ENCODE measurements at regions not wholly inside any gene's neighbourhood (a gene's known extent, or its start where the extent isn't known, plus 50 kb on each side); places are given as distances from the start of the nearest gene placed in this dataset.

DNA sequence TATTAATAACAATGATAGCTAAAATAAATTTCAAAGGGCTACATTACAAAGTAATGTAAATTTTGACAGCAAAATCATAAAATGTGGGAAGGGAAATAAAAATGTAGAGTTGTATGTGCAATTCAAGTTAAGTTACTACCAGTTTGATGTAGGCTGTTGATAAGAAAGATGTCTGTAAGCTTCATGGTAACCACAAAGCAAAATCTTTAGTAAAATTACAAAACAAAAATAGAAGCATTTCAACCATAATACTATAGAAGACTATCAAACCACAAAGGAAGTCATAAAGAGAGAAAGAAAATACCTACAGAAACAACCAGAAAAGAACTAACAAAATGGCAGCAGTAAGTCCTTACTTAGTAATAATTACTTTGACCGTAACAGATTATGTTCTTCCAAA lies 99.1 kb downstream of the C7orf25 start:
- ATAC-seq, result no peak
- WGBS, 2 donors (ENCODE audit: low coverage in 1 of 2), result 91 to 100% methylated on average over 1 of the region's 1 CpG
- H3K4me3 ChIP-seq, result no peak overlapping the region
- no peaks in the 10 kb centered on the region for H3K27me3 ChIP-seq
- H3K9me3 ChIP-seq, result peaks cover 0 to 8% (median 0%) of the 10 kb centered on the region in 3 donors
- H3K4me1 ChIP-seq, result no peaks in the 10 kb centered on the region
- no peaks in the 10 kb centered on the region for H3K36me3 ChIP-seq
- H3K27ac ChIP-seq, result no peak overlapping the region
- no peak for TF ChIP-seq EP300 (IDR thresholded peaks at IDR 0.05)
- TF ChIP-seq POLR2A (IDR thresholded peaks at IDR 0.05), result no peak
- TF ChIP-seq, protein P1, sequence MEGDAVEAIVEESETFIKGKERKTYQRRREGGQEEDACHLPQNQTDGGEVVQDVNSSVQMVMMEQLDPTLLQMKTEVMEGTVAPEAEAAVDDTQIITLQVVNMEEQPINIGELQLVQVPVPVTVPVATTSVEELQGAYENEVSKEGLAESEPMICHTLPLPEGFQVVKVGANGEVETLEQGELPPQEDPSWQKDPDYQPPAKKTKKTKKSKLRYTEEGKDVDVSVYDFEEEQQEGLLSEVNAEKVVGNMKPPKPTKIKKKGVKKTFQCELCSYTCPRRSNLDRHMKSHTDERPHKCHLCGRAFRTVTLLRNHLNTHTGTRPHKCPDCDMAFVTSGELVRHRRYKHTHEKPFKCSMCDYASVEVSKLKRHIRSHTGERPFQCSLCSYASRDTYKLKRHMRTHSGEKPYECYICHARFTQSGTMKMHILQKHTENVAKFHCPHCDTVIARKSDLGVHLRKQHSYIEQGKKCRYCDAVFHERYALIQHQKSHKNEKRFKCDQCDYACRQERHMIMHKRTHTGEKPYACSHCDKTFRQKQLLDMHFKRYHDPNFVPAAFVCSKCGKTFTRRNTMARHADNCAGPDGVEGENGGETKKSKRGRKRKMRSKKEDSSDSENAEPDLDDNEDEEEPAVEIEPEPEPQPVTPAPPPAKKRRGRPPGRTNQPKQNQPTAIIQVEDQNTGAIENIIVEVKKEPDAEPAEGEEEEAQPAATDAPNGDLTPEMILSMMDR (IDR thresholded peaks at IDR 0.05), result no peak
- TF ChIP-seq POLR2AphosphoS5 (IDR thresholded peaks at IDR 0.05), result no peak

DNA sequence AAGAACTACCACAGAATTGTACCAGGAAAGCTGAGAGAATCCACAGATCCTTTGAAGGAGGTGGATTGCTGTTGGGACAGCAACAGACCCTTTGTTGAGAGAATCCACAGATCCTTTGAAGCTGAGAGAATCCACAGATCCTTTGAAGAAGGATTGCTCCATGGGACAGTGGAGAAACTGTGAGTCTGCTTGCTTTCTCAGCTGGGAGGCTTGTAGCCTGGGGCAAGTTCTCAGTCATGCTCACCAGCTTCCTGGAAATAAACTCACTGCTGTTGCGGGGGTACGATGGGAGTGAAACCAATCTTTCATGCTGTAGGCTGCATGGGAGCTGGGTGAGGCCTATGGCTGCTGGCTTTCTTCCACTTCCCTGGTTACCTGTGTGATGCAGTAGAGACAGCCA lies 106.3 kb downstream of the C7orf25 start:
- TF ChIP-seq, protein P1 (IDR thresholded peaks at IDR 0.05), result no peak
- TF ChIP-seq POLR2AphosphoS5 (IDR thresholded peaks at IDR 0.05) (no peak), EP300 (IDR thresholded peaks at IDR 0.05) (no peak), POLR2A (IDR thresholded peaks at IDR 0.05) (no peak)
- peaks cover 0 to 26% (median 0%) of the 10 kb centered on the region in 3 donors for H3K9me3 ChIP-seq
- H3K27me3 ChIP-seq, result no peaks in the 10 kb centered on the region
- no peak for ATAC-seq
- no peak overlapping the region for H3K27ac ChIP-seq
- no peak overlapping the region for H3K4me3 ChIP-seq
- no peaks in the 10 kb centered on the region for H3K4me1 ChIP-seq
- no peaks in the 10 kb centered on the region for H3K36me3 ChIP-seq
- 92 to 100% methylated on average over 2 of the region's 2 CpGs for WGBS, 2 donors (ENCODE audit: low coverage in 1 of 2)

DNA sequence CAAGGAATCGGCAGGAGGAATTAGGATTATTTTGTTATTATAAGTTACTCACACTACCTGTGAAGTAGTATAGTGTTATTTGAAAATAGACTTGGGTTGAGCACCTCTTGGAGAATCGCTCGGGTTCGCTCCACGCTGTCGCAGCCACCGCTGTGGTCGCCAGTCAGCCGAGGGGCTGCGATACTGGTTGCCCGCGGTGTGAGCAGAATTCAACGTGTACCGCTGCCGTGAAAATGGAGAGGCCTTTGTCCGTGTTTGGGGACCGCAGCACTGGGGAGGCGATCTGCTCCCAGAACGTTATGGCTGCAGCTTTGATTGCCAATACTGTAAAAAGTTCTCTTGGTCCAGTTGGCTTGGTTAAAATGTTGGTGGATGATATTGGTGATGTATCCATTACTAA lies 117.2 kb downstream of the C7orf25 start:
- no peaks in the 10 kb centered on the region for H3K27me3 ChIP-seq
- H3K4me1 ChIP-seq, result peaks cover 0 to 20% (median 6%) of the 10 kb centered on the region in 3 donors
- TF ChIP-seq EP300 (IDR thresholded peaks at IDR 0.05) (no peak), POLR2AphosphoS5 (IDR thresholded peaks at IDR 0.05) (no peak), POLR2A (IDR thresholded peaks at IDR 0.05) (no peak)
- TF ChIP-seq, protein P1 (IDR thresholded peaks at IDR 0.05), result no peak
- 94 to 96% methylated on average over 12 to 19 of the region's 19 CpGs for WGBS, 2 donors (ENCODE audit: low coverage in 1 of 2)
- no peaks in the 10 kb centered on the region for H3K9me3 ChIP-seq
- no peak overlapping the region for H3K4me3 ChIP-seq
- no peak overlapping the region for H3K27ac ChIP-seq
- ATAC-seq, result no peak
- H3K36me3 ChIP-seq, result no peaks in the 10 kb centered on the region

DNA sequence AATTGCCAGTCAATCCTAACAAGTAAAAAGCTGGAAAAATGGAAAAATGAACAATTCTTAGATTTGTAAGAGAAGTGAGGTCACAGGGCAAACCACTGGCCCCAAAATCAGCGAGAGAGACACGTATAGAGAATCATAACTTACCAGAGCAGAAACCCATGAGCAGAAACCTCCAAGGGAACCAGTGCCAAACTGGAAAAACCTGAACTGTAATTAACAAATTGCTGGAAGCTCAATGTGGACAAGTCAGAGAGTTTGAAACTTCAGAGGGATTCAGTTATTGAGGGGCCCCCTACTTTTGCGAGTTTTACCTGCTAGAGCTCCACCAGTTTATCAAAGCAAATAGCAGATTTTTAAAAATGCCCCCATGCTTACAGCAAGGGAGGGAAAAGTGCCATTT lies 119.0 kb downstream of the C7orf25 start:
- Histone ChIP-seq H3K27me3 (no peaks in the 10 kb centered on the region), H3K36me3 (no peaks in the 10 kb centered on the region), H3K27ac (peak overlapping the region in 3 of 4 donors; percentile 18 to 55 (median 26)), H3K4me1 (peaks cover 0 to 20% (median 6%) of the 10 kb centered on the region in 3 donors), H3K4me3 (no peak overlapping the region), H3K9me3 (no peaks in the 10 kb centered on the region)
- 34 to 47% methylated on average over 3 of the region's 3 CpGs for WGBS, 2 donors (ENCODE audit: low coverage in 1 of 2)
- ATAC-seq, result no peak
- TF ChIP-seq EP300 (IDR thresholded peaks at IDR 0.05) (no peak), POLR2A (IDR thresholded peaks at IDR 0.05) (no peak), POLR2AphosphoS5 (IDR thresholded peaks at IDR 0.05) (no peak)
- TF ChIP-seq, protein P1 (IDR thresholded peaks at IDR 0.05), result no peak

DNA sequence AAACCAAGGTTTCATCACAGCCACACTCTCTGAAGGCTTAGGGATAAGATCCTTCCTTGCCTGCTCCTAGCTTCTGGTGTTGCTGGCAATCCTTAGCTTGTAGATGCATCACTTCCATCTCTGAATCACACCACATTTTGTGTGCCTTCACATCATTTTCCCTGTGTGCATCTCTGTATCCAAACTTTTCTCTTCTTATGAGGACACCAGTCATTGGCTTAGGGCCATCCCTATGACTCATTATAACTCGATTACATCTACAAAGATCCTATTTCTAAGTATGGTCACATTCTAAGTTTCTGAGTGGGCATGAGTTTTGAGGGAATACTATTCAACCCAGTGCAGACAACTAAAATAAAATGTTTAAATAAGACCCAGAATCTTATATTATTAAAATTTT lies 121.7 kb downstream of the C7orf25 start:
- no peak for ATAC-seq
- Histone ChIP-seq H3K9me3 (no peaks in the 10 kb centered on the region), H3K36me3 (no peaks in the 10 kb centered on the region), H3K4me1 (peaks cover 0 to 20% (median 6%) of the 10 kb centered on the region in 3 donors), H3K4me3 (no peak overlapping the region), H3K27me3 (no peaks in the 10 kb centered on the region), H3K27ac (no peak overlapping the region)
- no peak for TF ChIP-seq POLR2AphosphoS5 (IDR thresholded peaks at IDR 0.05)
- no peak for TF ChIP-seq POLR2A (IDR thresholded peaks at IDR 0.05)
- TF ChIP-seq EP300 (IDR thresholded peaks at IDR 0.05), result no peak
- TF ChIP-seq, protein P1 (IDR thresholded peaks at IDR 0.05), result no peak
- WGBS, 2 donors (ENCODE audit: low coverage in 1 of 2), result 20 to 33% methylated on average over 1 of the region's 1 CpG

Data from gastroesophageal sphincter (tissue), 4 donors.